H9 (cell line): ENCODE measurements at regions not wholly inside any gene's neighbourhood (a gene's known extent, or its start where the extent isn't known, plus 50 kb on each side); places are given as distances from the start of the nearest gene placed in this dataset.
A peak's percentile ranks its signal among the peaks of the same experiment; 100 is the strongest.

Experiments used
- DNase-seq: peaks from one replicate; pipeline ENCODE4 v3.0.0-alpha.2; 2017
- H2AFZ ChIP-seq: one replicate; pipeline ENCODE4 v1.6.1; 2013; ENCODE audit warnings: mild to moderate bottlenecking, low read length, control low read depth, moderate library complexity
- H2AK5ac ChIP-seq: 2 replicates; pipeline ENCODE4 v1.6.1; 2013; ENCODE audit warnings: low read length, control low read depth, mixed read lengths; ENCODE audit not compliant: insufficient read length
- H2BK120ac ChIP-seq: one replicate; pipeline ENCODE4 v1.6.1; 2013; ENCODE audit warnings: low read depth, mild to moderate bottlenecking, low read length, control low read depth, inconsistent platforms; ENCODE audit not compliant: poor library complexity, severe bottlenecking
- H2BK12ac ChIP-seq: 2 replicates; pipeline ENCODE4 v1.6.1; 2013; ENCODE audit warnings: low read length, control low read depth, mixed read lengths, low read depth; ENCODE audit not compliant: insufficient read length
- H2BK15ac ChIP-seq: 2 replicates; pipeline ENCODE4 v1.6.1; 2013; ENCODE audit warnings: low read depth, low read length, control low read depth
- H2BK20ac ChIP-seq: one replicate; pipeline ENCODE4 v1.6.1; 2013; ENCODE audit warnings: low read depth, mild to moderate bottlenecking, low read length, control low read depth, inconsistent platforms; ENCODE audit not compliant: poor library complexity, severe bottlenecking
- H2BK5ac ChIP-seq: 2 replicates; pipeline ENCODE4 v1.6.1; 2013; ENCODE audit warnings: low read length, control low read depth, mixed read lengths; ENCODE audit not compliant: insufficient read length
- H3K14ac ChIP-seq: 2 replicates; pipeline ENCODE4 v1.6.1; 2013; ENCODE audit warnings: low read length, control low read depth; ENCODE audit not compliant: insufficient read depth
- H3K18ac ChIP-seq: 2 replicates; pipeline ENCODE4 v1.6.1; 2013; ENCODE audit warnings: low read depth, mild to moderate bottlenecking, mixed read lengths, low read length, control low read depth; ENCODE audit not compliant: insufficient read length
- H3K23ac ChIP-seq: 2 replicates; pipeline ENCODE4 v1.6.1; 2013; ENCODE audit warnings: low read length, control low read depth, mixed read lengths, low read depth; ENCODE audit not compliant: insufficient read length
- H3K23me2 ChIP-seq: 2 replicates; pipeline ENCODE4 v1.6.1; 2013; ENCODE audit warnings: low read depth, mild to moderate bottlenecking, mixed read lengths, low read length, control low read depth; ENCODE audit not compliant: insufficient read length, poor library complexity, severe bottlenecking
- H3K27ac ChIP-seq: 2 replicates; pipeline ENCODE4 v1.5.1; 2013; ENCODE audit warnings: low read length, control low read depth, mixed read lengths, low read depth; ENCODE audit not compliant: insufficient read length
- H3K27me3 ChIP-seq: 2 replicates; pipeline ENCODE4 v1.6.1; 2013; ENCODE audit warnings: low read length, control low read depth, inconsistent platforms; ENCODE audit not compliant: insufficient read depth
- H3K4ac ChIP-seq: 2 replicates; pipeline ENCODE4 v1.6.1; 2013; ENCODE audit warnings: low read depth, mild to moderate bottlenecking, control low read depth, inconsistent platforms, low read length, moderate library complexity
- H3K4me1 ChIP-seq: 2 replicates; pipeline ENCODE4 v1.6.1; 2013; ENCODE audit warnings: low read length, control low read depth, inconsistent platforms; ENCODE audit not compliant: insufficient read depth
- H3K4me2 ChIP-seq: 2 replicates; pipeline ENCODE4 v1.6.1; 2013; ENCODE audit warnings: low read length, control low read depth, mixed read lengths; ENCODE audit not compliant: insufficient read length, insufficient read depth
- H3K56ac ChIP-seq: 2 replicates; pipeline ENCODE4 v1.6.1; 2013; ENCODE audit warnings: low read depth, mild to moderate bottlenecking, mixed read lengths, low read length, control low read depth; ENCODE audit not compliant: insufficient read length
- H3K79me1 ChIP-seq: 2 replicates; pipeline ENCODE4 v1.6.1; 2013; ENCODE audit warnings: low read depth, mild to moderate bottlenecking, moderate library complexity, low read length, control low read depth, inconsistent platforms; ENCODE audit not compliant: insufficient read depth, poor library complexity, severe bottlenecking
- H3K79me2 ChIP-seq: 2 replicates; pipeline ENCODE4 v1.6.1; 2013; ENCODE audit warnings: low read length, control low read depth, inconsistent platforms; ENCODE audit not compliant: insufficient read depth
- H3K9ac ChIP-seq: 2 replicates; pipeline ENCODE4 v1.6.1; 2013; ENCODE audit warnings: low read length, control low read depth, mixed read lengths; ENCODE audit not compliant: insufficient read length; ENCODE audit errors: extremely low read depth
- H3K9me3 ChIP-seq: one replicate; pipeline ENCODE4 v1.6.1; 2013; ENCODE audit warnings: low read depth, low read length, inconsistent platforms; ENCODE audit not compliant: control insufficient read depth
- H3T11ph ChIP-seq: one replicate; pipeline ENCODE4 v1.6.1; 2013; ENCODE audit warnings: mild to moderate bottlenecking, low read length, control low read depth, inconsistent platforms
- H4K20me1 ChIP-seq: one replicate; pipeline ENCODE4 v1.6.1; 2013; ENCODE audit not compliant: control insufficient read depth, insufficient read length, insufficient read depth
- H4K5ac ChIP-seq: 2 replicates; pipeline ENCODE4 v1.6.1; 2013; ENCODE audit warnings: low read depth, mild to moderate bottlenecking, mixed read lengths, low read length, control low read depth; ENCODE audit not compliant: insufficient read length
- H4K8ac ChIP-seq: replicated peaks from 2 replicates; pipeline ENCODE4 v1.6.1; 2013; ENCODE audit warnings: low read length, control low read depth, mixed read lengths, low read depth; ENCODE audit not compliant: insufficient read length
- H4K91ac ChIP-seq: 2 replicates; pipeline ENCODE4 v1.6.1; 2013; ENCODE audit warnings: low read depth, mild to moderate bottlenecking, moderate library complexity, mixed read lengths, low read length, control low read depth; ENCODE audit not compliant: insufficient read length
- H3K27ac Mint-ChIP-seq, 3 experiments: 2 replicates in 2 of 3; 3 replicates in 1 of 3; pipeline ENCODE4 v1.8.0; 2020 to 2021; ENCODE audit warnings: mixed read lengths in 3 of 3, mild to moderate bottlenecking in 1 of 3, moderate library complexity in 1 of 3
- H3K27me3 Mint-ChIP-seq: 2 replicates; pipeline ENCODE4 v1.8.0; 2021; ENCODE audit warnings: low read depth, mild to moderate bottlenecking, moderate library complexity, mixed read lengths
- H3K36me3 Mint-ChIP-seq, 3 experiments: 2 replicates in 2 of 3; 3 replicates in 1 of 3; pipeline ENCODE4 v1.8.0; 2020 to 2021; ENCODE audit warnings: low read depth in 3 of 3, mixed read lengths in 3 of 3; ENCODE audit not compliant: insufficient read depth in 1 of 3
- H3K4me1 Mint-ChIP-seq, 2 experiments: 2 replicates each; pipeline ENCODE4 v1.8.0; 2020; ENCODE audit warnings: mixed read lengths in 2 of 2
- H3K4me3 Mint-ChIP-seq, 2 experiments: 2 replicates in 1 of 2; 3 replicates in 1 of 2; pipeline ENCODE4 v1.8.0; 2020 to 2021; ENCODE audit warnings: mild to moderate bottlenecking in 2 of 2, mixed read lengths in 2 of 2, moderate library complexity in 1 of 2
- H3K9me3 Mint-ChIP-seq, 2 experiments: 2 replicates in 1 of 2; 3 replicates in 1 of 2; pipeline ENCODE4 v1.8.0; 2020; ENCODE audit warnings: mild to moderate bottlenecking in 2 of 2, mixed read lengths in 2 of 2, moderate library complexity in 1 of 2
- CTCF ChIP-seq: fragments of 200-600 bp; sonication (generic); conservative IDR thresholded peaks from 3 replicates; pipeline ENCODE4 v1.8.0; 2021; ENCODE audit warnings: antibody characterized with exemption, mild to moderate bottlenecking
- WGBS: extraction: QIAGEN DNeasy Blood & Tissue Kit; methylation state at CpG from one replicate; pipeline ENCODE4 v1.1.7; 2013; ENCODE audit warnings: missing lambda C conversion rate, low lambda C conversion rate, mixed read lengths; ENCODE audit not compliant: insufficient read length; ENCODE audit errors: extremely low coverage; 5-methylcytosine and 5-hydroxymethylcytosine counted together

GRCh38 chr2:71816815-71817214, 330.8 kb downstream of the CYP26B1 start:
- Histone ChIP-seq H3K4ac (no peak overlapping the region), H2BK5ac (no peak overlapping the region), H3K18ac (no peak overlapping the region), H4K91ac (no peak overlapping the region), H2BK12ac (no peak overlapping the region), H3K4me1 (no peaks in the 10 kb centered on the region), H3K79me1 (no peaks in the 10 kb centered on the region), H3K9me3 (no peaks in the 10 kb centered on the region), H3K27ac (no peak overlapping the region), H3T11ph (no peak overlapping the region), H3K23me2 (no peaks in the 10 kb centered on the region), H3K23ac (no peak overlapping the region), H3K4me2 (no peak overlapping the region), H2AFZ (no peak overlapping the region), H3K56ac (no peak overlapping the region), H2BK120ac (no peak overlapping the region), H2BK15ac (no peak overlapping the region), H4K20me1 (no peaks in the 10 kb centered on the region), H2AK5ac (no peak overlapping the region), H3K9ac (no peak overlapping the region), H3K79me2 (no peaks in the 10 kb centered on the region), H4K5ac (no peak overlapping the region), H3K14ac (no peak overlapping the region), H4K8ac (no peak overlapping the region), H2BK20ac (no peak overlapping the region), H3K27me3 (no peaks in the 10 kb centered on the region)
- no peak overlapping the region for H3K27ac Mint-ChIP-seq
- TF ChIP-seq CTCF, result no peak
- no peaks in the 10 kb centered on the region for H3K36me3 Mint-ChIP-seq
- H3K4me1 Mint-ChIP-seq, result peaks cover 0 to 3% of the 10 kb centered on the region in 2 experiments; a peak in 2 of 4 replicates
- H3K4me3 Mint-ChIP-seq, result no peak overlapping the region
- WGBS, result no CpG with 5 or more reads among the region's 4 CpGs
- peak; percentile 14 for DNase-seq
- peaks cover 7% of the 10 kb centered on the region for H3K27me3 Mint-ChIP-seq
- peaks cover 0 to 3% of the 10 kb centered on the region in 2 experiments; a peak in 1 of 5 replicates for H3K9me3 Mint-ChIP-seq
